ENCODE measurements at regions not wholly inside any gene's neighbourhood (a gene's known extent, or its start where the extent isn't known, plus 50 kb on each side); places are given as distances from the start of the nearest gene placed in this dataset.

DNA sequence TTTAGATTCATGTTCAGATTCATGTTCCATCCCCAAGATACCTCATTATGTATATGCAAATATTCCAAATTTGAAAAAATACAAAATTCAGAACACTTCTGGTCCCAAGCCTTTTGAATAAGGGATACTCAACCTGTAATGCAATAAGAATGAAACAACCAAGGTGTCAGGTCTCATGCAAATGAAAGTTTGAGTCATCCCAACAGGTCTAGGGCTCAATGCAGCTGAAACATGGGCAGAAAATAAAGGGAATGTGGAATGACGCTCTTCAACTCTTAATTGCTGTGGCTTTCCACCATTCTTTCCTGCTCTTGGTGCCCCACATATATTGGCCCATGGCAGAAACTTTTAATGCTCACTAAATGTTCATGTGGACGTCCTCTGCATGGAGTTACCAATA lies 107.3 kb upstream of the DAPK1 start:
- peaks cover 37% of the 10 kb centered on the region for H3K4me1 ChIP-seq (ENCODE audit: insufficient read depth)
- ATAC-seq (peak; percentile 26; the same call in 2 of the 3 replicates), DNase-seq (ENCODE audit: low spot score) (no peak)
- Mint-ChIP-seq H3K4me1 (peaks cover 30% of the 10 kb centered on the region), H3K4me3 (no peak overlapping the region), H3K27me3 (ENCODE audit: insufficient read depth, low read depth, poor library complexity) (no peaks in the 10 kb centered on the region), H3K36me3 (ENCODE audit: low read depth) (peaks cover 8% of the 10 kb centered on the region), H3K9me3 (peaks cover 7% of the 10 kb centered on the region; the same call in 1 of the 3 replicates), H3K27ac (no peak overlapping the region)
- no peak overlapping the region for H2AFZ ChIP-seq
- H3K27me3 ChIP-seq (ENCODE audit: insufficient read depth): no peaks in the 10 kb centered on the region
- H3K9me2 ChIP-seq (ENCODE audit: insufficient read depth): 0 out of 2 replicates have a peak, but pooled peaks cover 7% of the 10 kb centered on the region
- 0 out of 2 replicates have a peak, but pooled peaks have one; percentile 11 for TF ChIP-seq NANOG (IDR thresholded peaks at IDR 0.05; ENCODE audit: borderline replicate concordance)
- no peak for TF ChIP-seq POLR2AphosphoS5 (IDR thresholded peaks at IDR 0.05; ENCODE audit: low read depth)
- H3K4me2 ChIP-seq: peak overlapping the region; percentile 10; the same call in 1 of the 2 replicates
- H3K4me3 ChIP-seq: no peak overlapping the region
- H3K36me3 ChIP-seq (ENCODE audit: insufficient read depth): no peaks in the 10 kb centered on the region
- no peaks in the 10 kb centered on the region; the same call in 1 of the 2 replicates for H3K79me2 ChIP-seq (replicated peaks; ENCODE audit: insufficient read depth)
- no peaks in the 10 kb centered on the region for H4K20me1 ChIP-seq (replicated peaks; ENCODE audit: insufficient read depth)
- H3F3A ChIP-seq (replicated peaks; ENCODE audit: low read depth): no peaks in the 10 kb centered on the region
- no peak overlapping the region for H3K27ac ChIP-seq (ENCODE audit: low read depth)

- Mint-ChIP-seq H3K4me3 (no peak overlapping the region), H3K9me3 (peaks cover 7% of the 10 kb centered on the region; the same call in 1 of the 3 replicates), H3K27me3 (ENCODE audit: insufficient read depth, low read depth, poor library complexity) (no peaks in the 10 kb centered on the region), H3K4me1 (peaks cover 40% of the 10 kb centered on the region), H3K36me3 (ENCODE audit: low read depth) (peaks cover 8% of the 10 kb centered on the region; the same call in 2 of the 3 replicates), H3K27ac (no peak overlapping the region)
- no peak overlapping the region for H2AFZ ChIP-seq
- H3K9me2 ChIP-seq (ENCODE audit: insufficient read depth): 0 out of 2 replicates have a peak, but pooled peaks cover 7% of the 10 kb centered on the region
- no peaks in the 10 kb centered on the region for H3K79me2 ChIP-seq (replicated peaks; ENCODE audit: insufficient read depth)
- no peak overlapping the region for H3K4me2 ChIP-seq
- H3K36me3 ChIP-seq (ENCODE audit: insufficient read depth): no peaks in the 10 kb centered on the region
- no peaks in the 10 kb centered on the region for H3K27me3 ChIP-seq (ENCODE audit: insufficient read depth)
- H3F3A ChIP-seq (replicated peaks; ENCODE audit: low read depth): no peaks in the 10 kb centered on the region
- no peaks in the 10 kb centered on the region for H4K20me1 ChIP-seq (replicated peaks; ENCODE audit: insufficient read depth)
- peaks cover 42% of the 10 kb centered on the region for H3K4me1 ChIP-seq (ENCODE audit: insufficient read depth)
- DNase-seq (ENCODE audit: low spot score): no peak
- H3K4me3 ChIP-seq: no peak overlapping the region
- H3K27ac ChIP-seq (ENCODE audit: low read depth): no peak overlapping the region
- ATAC-seq: no peak
- no peak for TF ChIP-seq NANOG (IDR thresholded peaks at IDR 0.05; ENCODE audit: borderline replicate concordance)
- TF ChIP-seq REST (IDR thresholded peaks at IDR 0.05; ENCODE audit: unreplicated experiment): no peak
- TF ChIP-seq CTCF (conservative IDR thresholded peaks at IDR 0.05; ENCODE audit: low read depth in 2 of 2): no peak
- no peak for TF ChIP-seq EZH2phosphoT487 (IDR thresholded peaks at IDR 0.05; ENCODE audit: unreplicated experiment)
- no peak for TF ChIP-seq EZH2 (IDR thresholded peaks at IDR 0.05; ENCODE audit: low read depth, unreplicated experiment)
- TF ChIP-seq JUNB (IDR thresholded peaks at IDR 0.05; ENCODE audit: unreplicated experiment): no peak
- TF ChIP-seq ZNF114 (CRISPR knock-in tag; IDR thresholded peaks at IDR 0.05): no peak
- TF ChIP-seq POLR2AphosphoS5 (IDR thresholded peaks at IDR 0.05; ENCODE audit: low read depth): no peak
- TF ChIP-seq, protein P1, sequence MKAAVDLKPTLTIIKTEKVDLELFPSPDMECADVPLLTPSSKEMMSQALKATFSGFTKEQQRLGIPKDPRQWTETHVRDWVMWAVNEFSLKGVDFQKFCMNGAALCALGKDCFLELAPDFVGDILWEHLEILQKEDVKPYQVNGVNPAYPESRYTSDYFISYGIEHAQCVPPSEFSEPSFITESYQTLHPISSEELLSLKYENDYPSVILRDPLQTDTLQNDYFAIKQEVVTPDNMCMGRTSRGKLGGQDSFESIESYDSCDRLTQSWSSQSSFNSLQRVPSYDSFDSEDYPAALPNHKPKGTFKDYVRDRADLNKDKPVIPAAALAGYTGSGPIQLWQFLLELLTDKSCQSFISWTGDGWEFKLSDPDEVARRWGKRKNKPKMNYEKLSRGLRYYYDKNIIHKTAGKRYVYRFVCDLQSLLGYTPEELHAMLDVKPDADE (IDR thresholded peaks at IDR 0.05): no peak
- TF ChIP-seq ZNF331 (CRISPR knock-in tag; IDR thresholded peaks at IDR 0.05; ENCODE audit: low read depth): no peak
- TF ChIP-seq STAT1 (IDR thresholded peaks at IDR 0.05; ENCODE audit: unreplicated experiment): no peak
These were observed 105.6 kb upstream of the DAPK1 start for GRCh38 chr9:87392086-87392485.
